ENCODE measurements at regions not wholly inside any gene's neighbourhood (a gene's known extent, or its start where the extent isn't known, plus 50 kb on each side); places are given as distances from the start of the nearest gene placed in this dataset.

DNA sequence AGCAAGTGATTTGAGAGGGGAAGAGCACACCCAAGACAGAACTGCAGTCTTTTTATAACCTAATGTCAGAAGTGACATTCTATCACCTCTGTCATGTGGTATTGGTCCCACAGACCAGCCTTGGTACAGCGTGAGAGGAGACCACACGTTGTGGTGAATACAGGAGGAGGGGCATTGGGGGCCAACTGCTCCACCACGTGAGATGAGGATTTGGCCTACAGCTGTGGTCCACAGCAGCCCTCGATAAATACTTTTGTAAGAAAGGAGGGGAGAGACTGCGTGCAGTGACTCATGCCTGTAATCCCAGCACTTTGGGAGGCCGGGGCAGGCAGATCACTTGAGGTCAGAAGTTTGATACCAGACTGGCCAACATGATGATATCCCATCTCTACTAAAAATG is 243.1 kb downstream of the FGFR2 start:
- H3K27ac ChIP-seq (ENCODE audit: low read depth, low read length, poor library complexity, severe bottlenecking) = no peak overlapping the region
- no peaks in the 10 kb centered on the region for H3K9me3 ChIP-seq (ENCODE audit: low read length)
- H3K4me1 ChIP-seq (ENCODE audit: insufficient read depth, low read length, severe bottlenecking) = no peaks in the 10 kb centered on the region
- H3K79me2 ChIP-seq (ENCODE audit: insufficient read depth, low read length) = no peaks in the 10 kb centered on the region
- no peak overlapping the region for H3K4me2 ChIP-seq (ENCODE audit: low read length)
- H3K27me3 ChIP-seq (ENCODE audit: insufficient read depth, low read length) = no peaks in the 10 kb centered on the region
- TF ChIP-seq, protein P1, sequence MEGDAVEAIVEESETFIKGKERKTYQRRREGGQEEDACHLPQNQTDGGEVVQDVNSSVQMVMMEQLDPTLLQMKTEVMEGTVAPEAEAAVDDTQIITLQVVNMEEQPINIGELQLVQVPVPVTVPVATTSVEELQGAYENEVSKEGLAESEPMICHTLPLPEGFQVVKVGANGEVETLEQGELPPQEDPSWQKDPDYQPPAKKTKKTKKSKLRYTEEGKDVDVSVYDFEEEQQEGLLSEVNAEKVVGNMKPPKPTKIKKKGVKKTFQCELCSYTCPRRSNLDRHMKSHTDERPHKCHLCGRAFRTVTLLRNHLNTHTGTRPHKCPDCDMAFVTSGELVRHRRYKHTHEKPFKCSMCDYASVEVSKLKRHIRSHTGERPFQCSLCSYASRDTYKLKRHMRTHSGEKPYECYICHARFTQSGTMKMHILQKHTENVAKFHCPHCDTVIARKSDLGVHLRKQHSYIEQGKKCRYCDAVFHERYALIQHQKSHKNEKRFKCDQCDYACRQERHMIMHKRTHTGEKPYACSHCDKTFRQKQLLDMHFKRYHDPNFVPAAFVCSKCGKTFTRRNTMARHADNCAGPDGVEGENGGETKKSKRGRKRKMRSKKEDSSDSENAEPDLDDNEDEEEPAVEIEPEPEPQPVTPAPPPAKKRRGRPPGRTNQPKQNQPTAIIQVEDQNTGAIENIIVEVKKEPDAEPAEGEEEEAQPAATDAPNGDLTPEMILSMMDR (IDR thresholded peaks at IDR 0.05; ENCODE audit: low read length) = no peak
- no peak for TF ChIP-seq EZH2 (IDR thresholded peaks at IDR 0.05; ENCODE audit: borderline replicate concordance, low read length)
- H2AFZ ChIP-seq (ENCODE audit: low read length) = no peak overlapping the region
- H3K36me3 ChIP-seq (ENCODE audit: insufficient read depth, low read length) = no peaks in the 10 kb centered on the region
- H3K9ac ChIP-seq (ENCODE audit: low read length) = no peak overlapping the region
- H3F3A ChIP-seq (ENCODE audit: insufficient read depth, low read length) = no peaks in the 10 kb centered on the region
- no peak overlapping the region for H3K4me3 ChIP-seq (ENCODE audit: low read depth, low read length, poor library complexity, severe bottlenecking)
- H4K20me1 ChIP-seq (ENCODE audit: insufficient read depth, low read length) = no peaks in the 10 kb centered on the region
- no peaks in the 10 kb centered on the region for H3K9me2 ChIP-seq (ENCODE audit: low read depth, low read length)

DNA sequence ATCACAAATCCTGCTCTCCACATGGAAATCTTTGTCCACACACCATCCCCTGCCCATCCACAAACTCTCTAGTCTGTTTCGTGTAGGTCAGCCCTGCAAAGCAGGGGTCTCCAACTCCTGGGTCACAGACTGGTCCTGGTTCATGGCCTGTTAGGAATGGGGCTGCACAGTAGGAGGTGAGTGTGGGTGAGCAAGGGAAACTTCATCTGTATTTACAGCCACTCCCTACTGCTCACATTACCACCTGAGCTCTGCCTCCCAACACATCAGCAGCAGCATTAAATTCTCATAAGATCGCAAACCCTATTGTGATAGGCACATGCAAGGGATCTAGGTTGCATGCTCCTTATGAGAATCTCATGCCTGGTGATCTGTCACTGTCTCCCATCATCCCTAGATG is 242.1 kb downstream of the FGFR2 start:
- no peaks in the 10 kb centered on the region for H3K9me2 ChIP-seq (ENCODE audit: low read depth, low read length)
- no peak overlapping the region for H3K4me3 ChIP-seq (ENCODE audit: low read depth, low read length, poor library complexity, severe bottlenecking)

DNA sequence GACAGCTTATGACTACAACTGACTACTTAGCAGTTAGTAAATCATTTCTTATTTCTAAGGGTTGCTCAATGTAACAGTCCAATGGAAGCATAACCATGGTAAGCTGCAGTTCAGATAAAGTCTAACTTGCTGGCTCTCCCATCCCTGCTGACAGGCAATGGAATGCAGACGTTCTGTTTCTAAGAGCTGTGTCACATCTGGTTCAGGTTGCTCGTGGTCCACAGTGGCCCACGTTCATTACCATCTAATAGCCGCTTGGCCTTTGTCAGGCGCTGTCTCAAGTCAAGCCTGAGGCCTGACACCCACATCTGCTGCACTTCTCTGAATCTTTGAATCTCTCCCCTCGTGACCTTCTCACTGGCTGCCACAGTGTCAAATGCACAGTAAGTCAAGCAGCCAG is 240.8 kb downstream of the FGFR2 start:
- Histone ChIP-seq H3K4me2 (ENCODE audit: low read length) (no peak overlapping the region), H3K36me3 (ENCODE audit: insufficient read depth, low read length) (no peaks in the 10 kb centered on the region), H4K20me1 (ENCODE audit: insufficient read depth, low read length) (no peaks in the 10 kb centered on the region), H3K9ac (ENCODE audit: low read length) (no peak overlapping the region), H3F3A (ENCODE audit: insufficient read depth, low read length) (no peaks in the 10 kb centered on the region), H3K4me3 (ENCODE audit: low read depth, low read length, poor library complexity, severe bottlenecking) (no peak overlapping the region), H3K9me2 (ENCODE audit: low read depth, low read length) (no peaks in the 10 kb centered on the region), H3K9me3 (ENCODE audit: low read length) (no peaks in the 10 kb centered on the region), H2AFZ (ENCODE audit: low read length) (no peak overlapping the region), H3K79me2 (ENCODE audit: insufficient read depth, low read length) (no peaks in the 10 kb centered on the region), H3K4me1 (ENCODE audit: insufficient read depth, low read length, severe bottlenecking) (no peaks in the 10 kb centered on the region), H3K27me3 (ENCODE audit: insufficient read depth, low read length) (no peaks in the 10 kb centered on the region), H3K27ac (ENCODE audit: low read depth, low read length, poor library complexity, severe bottlenecking) (no peak overlapping the region)
- TF ChIP-seq EZH2 (IDR thresholded peaks at IDR 0.05; ENCODE audit: borderline replicate concordance, low read length) = no peak
- TF ChIP-seq, protein P1 (IDR thresholded peaks at IDR 0.05; ENCODE audit: low read length) = no peak

More for the DNA sequence above, 242.1 kb downstream of the FGFR2 start:
- H3K9ac ChIP-seq (ENCODE audit: low read length) = no peak overlapping the region
- no peaks in the 10 kb centered on the region for H3F3A ChIP-seq (ENCODE audit: insufficient read depth, low read length)
- no peaks in the 10 kb centered on the region for H3K27me3 ChIP-seq (ENCODE audit: insufficient read depth, low read length)
- H3K9me3 ChIP-seq (ENCODE audit: low read length) = no peaks in the 10 kb centered on the region
- no peak overlapping the region for H2AFZ ChIP-seq (ENCODE audit: low read length)
- TF ChIP-seq EZH2 (IDR thresholded peaks at IDR 0.05; ENCODE audit: borderline replicate concordance, low read length) = no peak
- TF ChIP-seq, protein P1 (IDR thresholded peaks at IDR 0.05; ENCODE audit: low read length) = no peak
- no peak overlapping the region for H3K27ac ChIP-seq (ENCODE audit: low read depth, low read length, poor library complexity, severe bottlenecking)
- H3K4me1 ChIP-seq (ENCODE audit: insufficient read depth, low read length, severe bottlenecking) = no peaks in the 10 kb centered on the region
- H4K20me1 ChIP-seq (ENCODE audit: insufficient read depth, low read length) = no peaks in the 10 kb centered on the region
- H3K79me2 ChIP-seq (ENCODE audit: insufficient read depth, low read length) = no peaks in the 10 kb centered on the region
- H3K36me3 ChIP-seq (ENCODE audit: insufficient read depth, low read length) = no peaks in the 10 kb centered on the region
- H3K4me2 ChIP-seq (ENCODE audit: low read length) = no peak overlapping the region
